ENCODE measurements at regions not wholly inside any gene's neighbourhood (a gene's known extent, or its start where the extent isn't known, plus 50 kb on each side); places are given as distances from the start of the nearest gene placed in this dataset.

GRCh38 chr1:5713101-5714010 is 278.9 kb downstream of the NPHP4 start:
- DNase-seq (ENCODE audit: low spot score) = no peak

- no peak for DNase-seq (ENCODE audit: low spot score)
Observed at GRCh38 chr1:5711956-5712645, 280.1 kb downstream of the NPHP4 start.

GRCh38 chr1:5711079-5711478 is 281.1 kb downstream of the NPHP4 start:
- DNase-seq (ENCODE audit: low spot score) = no peak

- DNase-seq (ENCODE audit: low spot score) = no peak
Observed at GRCh38 chr1:5709976-5710375, 282.2 kb downstream of the NPHP4 start.

- no peak for DNase-seq (ENCODE audit: low spot score)
Observed at GRCh38 chr1:5709461-5709975, 282.7 kb downstream of the NPHP4 start.

- no peak for DNase-seq (ENCODE audit: low spot score)
Observed at GRCh38 chr1:5708346-5709245, 283.6 kb downstream of the NPHP4 start.

GRCh38 chr1:5707566-5708345 is 284.5 kb downstream of the NPHP4 start:
- DNase-seq (ENCODE audit: low spot score) = no peak

- DNase-seq (ENCODE audit: low spot score) = no peak
Observed at GRCh38 chr1:5706239-5706638, 286.0 kb downstream of the NPHP4 start.

- no peak for DNase-seq (ENCODE audit: low spot score)
Observed at GRCh38 chr1:5705751-5706150, 286.5 kb downstream of the NPHP4 start.

GRCh38 chr1:5704561-5705514 is 287.4 kb downstream of the NPHP4 start:
- DNase-seq (ENCODE audit: low spot score) = no peak

GRCh38 chr1:5701642-5702041 is 290.6 kb downstream of the NPHP4 start:
- no peak for DNase-seq (ENCODE audit: low spot score)

GRCh38 chr1:5693568-5693967 is 298.7 kb downstream of the NPHP4 start:
- DNase-seq (ENCODE audit: low spot score) = no peak

GRCh38 chr1:5692664-5693063 is 299.6 kb downstream of the NPHP4 start:
- DNase-seq (ENCODE audit: low spot score) = no peak

GRCh38 chr1:5691795-5692509 is 300.3 kb downstream of the NPHP4 start:
- no peak for DNase-seq (ENCODE audit: low spot score)

- DNase-seq (ENCODE audit: low spot score) = no peak
Observed at GRCh38 chr1:5690898-5691297, 301.3 kb downstream of the NPHP4 start.

- DNase-seq (ENCODE audit: low spot score) = no peak
Observed at GRCh38 chr1:5690291-5690690, 301.9 kb downstream of the NPHP4 start.

- DNase-seq (ENCODE audit: low spot score) = no peak
Observed at GRCh38 chr1:5688081-5689077, 303.8 kb downstream of the NPHP4 start.
